Gastrocnemius medialis (tissue), 4 donors: ENCODE measurements at regions not wholly inside any gene's neighbourhood (a gene's known extent, or its start where the extent isn't known, plus 50 kb on each side); places are given as distances from the start of the nearest gene placed in this dataset.

Source experiments
- ATAC-seq, 2 donors: fragments of 150-250 bp; one replicate each; pipeline ENCODE4 v1.9.1; 2016
- DNase-seq, 2 donors: peaks; one replicate each; pipeline ENCODE4 v3.0.0-alpha.2; 2019
- H3K27ac ChIP-seq, 4 donors: fragments of 200-600 bp; sonication (generic); 1 replicate in 1 of 4; 2 replicates in 3 of 4; pipeline ENCODE4 v1.5.1; 2016 to 2018; ENCODE audit warnings: mild to moderate bottlenecking in 2 of 4, moderate library complexity in 1 of 4
- H3K27me3 ChIP-seq, 3 donors: fragments of 200-600 bp; sonication (generic) in 2 of 3; 1 replicate in 1 of 3; 2 replicates in 2 of 3; pipeline versions ENCODE4 v1.5.1 to v1.6.0; 2016 to 2019; ENCODE audit warnings: mild to moderate bottlenecking in 1 of 3, moderate library complexity in 1 of 3
- H3K36me3 ChIP-seq, 2 donors: fragments of 200-600 bp; sonication (generic) in 1 of 2; one replicate each; pipeline ENCODE4 v1.5.1; 2017 to 2018
- H3K4me1 ChIP-seq, 2 donors: fragments of 200-600 bp; sonication (generic) in 1 of 2; one replicate each; pipeline ENCODE4 v1.5.1; 2016 to 2017; ENCODE audit warnings: mild to moderate bottlenecking in 2 of 2
- H3K4me3 ChIP-seq, 4 donors: fragments of 200-600 bp; sonication (generic) in 3 of 4; 1 replicate in 1 of 4; 2 replicates in 3 of 4; pipeline ENCODE4 v1.5.1; 2016 to 2019; ENCODE audit warnings: mild to moderate bottlenecking in 2 of 4
- H3K9me3 ChIP-seq, 3 donors: fragments of 200-600 bp; sonication (generic) in 2 of 3; 1 replicate in 1 of 3; 2 replicates in 2 of 3; pipeline ENCODE4 v1.5.1; 2016 to 2019
- POLR2A ChIP-seq, 2 donors: fragments of 450-650 bp; IDR thresholded peaks; one replicate each; pipeline ENCODE4 v1.6.1; 2017; ENCODE audit warnings: antibody characterized with exemption in 2 of 2, mild to moderate bottlenecking in 2 of 2, moderate library complexity in 2 of 2
- in situ Hi-C, 4 donors: fragments of 200-750 bp; cut with MboI; loops; one replicate each; pipeline versions ENCODE4 v1.15.0 to v1.8.0; 2017; ENCODE audit warnings: low sequenced_read_pairs in 4 of 4
- intact Hi-C: fragments of 100-400 bp; cut with DNase I; formaldehyde crosslinking; loops from one replicate; pipeline ENCODE4 v1.15.1; 2023; ENCODE audit warnings: low total_unique reads
- TF ChIP-seq, protein P1 (sequence below), 5 experiments: fragments of 450-650 bp in 3 of 5; fragments of 200-600 bp in 2 of 5; sonication (generic) in 2 of 5; IDR thresholded peaks in 4 of 5; conservative IDR thresholded peaks in 1 of 5; 1 replicate in 4 of 5; 2 replicates in 1 of 5; pipeline ENCODE4 v1.5.1; 2016 to 2019; ENCODE audit warnings: antibody characterized with exemption in 5 of 5, mild to moderate bottlenecking in 3 of 5, moderate library complexity in 3 of 5

GRCh38 chr22:49466878-49467595 lies 360.6 kb downstream of the BRD1 start:
- TF ChIP-seq, protein P1, sequence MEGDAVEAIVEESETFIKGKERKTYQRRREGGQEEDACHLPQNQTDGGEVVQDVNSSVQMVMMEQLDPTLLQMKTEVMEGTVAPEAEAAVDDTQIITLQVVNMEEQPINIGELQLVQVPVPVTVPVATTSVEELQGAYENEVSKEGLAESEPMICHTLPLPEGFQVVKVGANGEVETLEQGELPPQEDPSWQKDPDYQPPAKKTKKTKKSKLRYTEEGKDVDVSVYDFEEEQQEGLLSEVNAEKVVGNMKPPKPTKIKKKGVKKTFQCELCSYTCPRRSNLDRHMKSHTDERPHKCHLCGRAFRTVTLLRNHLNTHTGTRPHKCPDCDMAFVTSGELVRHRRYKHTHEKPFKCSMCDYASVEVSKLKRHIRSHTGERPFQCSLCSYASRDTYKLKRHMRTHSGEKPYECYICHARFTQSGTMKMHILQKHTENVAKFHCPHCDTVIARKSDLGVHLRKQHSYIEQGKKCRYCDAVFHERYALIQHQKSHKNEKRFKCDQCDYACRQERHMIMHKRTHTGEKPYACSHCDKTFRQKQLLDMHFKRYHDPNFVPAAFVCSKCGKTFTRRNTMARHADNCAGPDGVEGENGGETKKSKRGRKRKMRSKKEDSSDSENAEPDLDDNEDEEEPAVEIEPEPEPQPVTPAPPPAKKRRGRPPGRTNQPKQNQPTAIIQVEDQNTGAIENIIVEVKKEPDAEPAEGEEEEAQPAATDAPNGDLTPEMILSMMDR (IDR thresholded peaks at IDR 0.05 in 4 of 5, conservative IDR thresholded peaks at IDR 0.05 in 1 of 5), result no peak
- TF ChIP-seq POLR2A (IDR thresholded peaks at IDR 0.05), result no peak
- intact Hi-C loops, result no loop called here
- no peaks in the 10 kb centered on the region for H3K27me3 ChIP-seq
- no peak for DNase-seq
- no peak overlapping the region for H3K27ac ChIP-seq
- in situ Hi-C loops, result no loop called here
- H3K4me1 ChIP-seq, result no peaks in the 10 kb centered on the region
- no peaks in the 10 kb centered on the region for H3K36me3 ChIP-seq
- H3K9me3 ChIP-seq, result no peaks in the 10 kb centered on the region
- H3K4me3 ChIP-seq, result no peak overlapping the region
- ATAC-seq, result no peak

- H3K4me3 ChIP-seq, result no peak overlapping the region
- in situ Hi-C loops, result no loop called here
- TF ChIP-seq POLR2A (IDR thresholded peaks at IDR 0.05), result no peak
- TF ChIP-seq, protein P1 (IDR thresholded peaks at IDR 0.05 in 4 of 5, conservative IDR thresholded peaks at IDR 0.05 in 1 of 5), result no peak
- no peak overlapping the region for H3K27ac ChIP-seq
- no peaks in the 10 kb centered on the region for H3K4me1 ChIP-seq
- peaks cover 0 to under 1% (median 0%) of the 10 kb centered on the region in 3 donors for H3K27me3 ChIP-seq
- H3K36me3 ChIP-seq, result no peaks in the 10 kb centered on the region
- ATAC-seq (no peak), DNase-seq (no peak)
- H3K9me3 ChIP-seq, result no peaks in the 10 kb centered on the region
- intact Hi-C loops, result no loop called here
These were observed 363.6 kb downstream of the BRD1 start for GRCh38 chr22:49464037-49464436.

DNA sequence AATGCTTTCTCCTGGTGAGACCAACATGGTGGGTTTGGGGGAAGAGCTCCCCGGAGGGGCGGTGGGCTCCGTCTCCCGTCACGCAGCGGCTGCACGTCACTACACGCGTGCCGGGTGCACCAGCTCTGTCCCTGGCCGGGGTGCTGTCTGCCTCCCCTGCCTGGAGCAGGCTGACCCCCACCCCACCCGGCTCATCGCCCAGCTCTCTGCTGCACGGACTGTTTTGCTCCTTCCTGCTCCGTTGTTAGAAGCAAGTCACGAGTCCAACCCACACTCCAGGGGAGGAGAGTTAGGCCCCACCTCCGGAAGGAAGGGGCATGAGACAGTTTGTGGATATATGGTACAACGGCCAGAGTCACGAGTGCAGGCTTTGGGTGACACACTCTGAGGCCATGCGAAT lies 364.9 kb downstream of the BRD1 start:
- Histone ChIP-seq H3K4me3 (no peak overlapping the region), H3K27me3 (peaks cover 0 to 8% (median 0%) of the 10 kb centered on the region in 3 donors), H3K27ac (no peak overlapping the region), H3K4me1 (no peaks in the 10 kb centered on the region), H3K9me3 (no peaks in the 10 kb centered on the region), H3K36me3 (no peaks in the 10 kb centered on the region)
- ATAC-seq (no peak), DNase-seq (no peak)
- TF ChIP-seq, protein P1 (IDR thresholded peaks at IDR 0.05 in 4 of 5, conservative IDR thresholded peaks at IDR 0.05 in 1 of 5), result no peak
- no peak for TF ChIP-seq POLR2A (IDR thresholded peaks at IDR 0.05)
- in situ Hi-C loops (no loop called here), intact Hi-C loops (no loop called here)

GRCh38 chr22:49462291-49462690 lies 365.4 kb downstream of the BRD1 start:
- intact Hi-C loops, result no loop called here
- peaks cover 0 to 8% (median 0%) of the 10 kb centered on the region in 3 donors for H3K27me3 ChIP-seq
- no peaks in the 10 kb centered on the region for H3K4me1 ChIP-seq
- H3K9me3 ChIP-seq, result no peaks in the 10 kb centered on the region
- ATAC-seq, result no peak
- H3K36me3 ChIP-seq, result no peaks in the 10 kb centered on the region
- DNase-seq, result no peak
- TF ChIP-seq, protein P1 (IDR thresholded peaks at IDR 0.05 in 4 of 5, conservative IDR thresholded peaks at IDR 0.05 in 1 of 5), result no peak
- TF ChIP-seq POLR2A (IDR thresholded peaks at IDR 0.05), result no peak
- in situ Hi-C loops, result no loop called here
- H3K4me3 ChIP-seq, result no peak overlapping the region
- H3K27ac ChIP-seq, result no peak overlapping the region

GRCh38 chr22:49461674-49462073 lies 366.0 kb downstream of the BRD1 start:
- TF ChIP-seq POLR2A (IDR thresholded peaks at IDR 0.05), result no peak
- TF ChIP-seq, protein P1 (IDR thresholded peaks at IDR 0.05 in 4 of 5, conservative IDR thresholded peaks at IDR 0.05 in 1 of 5), result no peak
- H3K36me3 ChIP-seq, result no peaks in the 10 kb centered on the region
- no peak for ATAC-seq
- no peak for DNase-seq
- H3K27me3 ChIP-seq, result peaks cover 0 to 12% (median 0%) of the 10 kb centered on the region in 3 donors
- no peaks in the 10 kb centered on the region for H3K4me1 ChIP-seq
- intact Hi-C loops (no loop called here), in situ Hi-C loops (no loop called here)
- H3K27ac ChIP-seq, result no peak overlapping the region
- no peaks in the 10 kb centered on the region for H3K9me3 ChIP-seq
- H3K4me3 ChIP-seq, result no peak overlapping the region
